ENCODE measurements at regions not wholly inside any gene's neighbourhood (a gene's known extent, or its start where the extent isn't known, plus 50 kb on each side); places are given as distances from the start of the nearest gene placed in this dataset.

DNA sequence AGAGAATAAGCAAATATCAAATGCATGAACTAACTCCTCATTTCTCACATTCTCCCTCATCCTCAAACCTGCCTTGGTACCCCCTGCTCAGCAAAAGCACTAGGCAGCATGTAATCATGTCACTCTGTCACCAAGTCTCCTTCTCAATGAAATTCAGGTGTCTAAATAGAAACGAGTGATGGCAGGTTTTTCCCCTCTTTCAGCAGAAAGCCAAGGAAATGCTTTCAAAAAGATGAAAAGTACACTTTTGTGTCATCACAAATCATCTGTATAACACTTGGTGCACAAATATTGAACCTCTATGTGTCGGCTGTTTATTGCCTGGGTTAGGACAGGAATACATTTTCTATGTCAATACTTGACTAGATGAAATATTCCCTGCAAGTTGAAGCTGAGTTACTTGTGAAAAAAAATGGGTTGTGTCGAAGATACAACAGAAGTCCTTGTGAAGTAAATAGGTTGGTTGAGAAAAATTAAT lies 285.1 kb upstream of the MAGEB18 start:
- Histone ChIP-seq H3K4me1 (ENCODE audit: insufficient read depth) (no peaks in the 10 kb centered on the region), H3K4me2 (ENCODE audit: unreplicated experiment) (no peak overlapping the region), H3K9me2 (ENCODE audit: insufficient read depth) (no peaks in the 10 kb centered on the region), H3F3A (ENCODE audit: insufficient read depth) (no peaks in the 10 kb centered on the region), H3K27me3 (replicated peaks; ENCODE audit: insufficient read depth) (no peaks in the 10 kb centered on the region), H3K4me3 (no peak overlapping the region), H3K79me2 (ENCODE audit: insufficient read depth) (no peaks in the 10 kb centered on the region), H3K36me3 (ENCODE audit: low read depth) (no peaks in the 10 kb centered on the region), H3K9me3 (ENCODE audit: low read depth) (no peaks in the 10 kb centered on the region), H2AFZ (no peak overlapping the region), H4K20me1 (ENCODE audit: insufficient read depth) (no peaks in the 10 kb centered on the region), H3K9ac (no peak overlapping the region), H3K27ac (no peak overlapping the region)
- DNase-seq: no peak
- no peak for TF ChIP-seq EZH2phosphoT487 (IDR thresholded peaks at IDR 0.05; ENCODE audit: insufficient read depth, low read depth)
- TF ChIP-seq EZH2 (IDR thresholded peaks at IDR 0.05; ENCODE audit: insufficient read depth, poor library complexity, severe bottlenecking): no peak
- WGBS, 2 experiments (ENCODE audit: low coverage in 1 of 2, low lambda C conversion rate in 2 of 2, missing lambda C conversion rate in 2 of 2): 0 to 13% methylated on average over 2 to 3 of the region's 3 CpGs
- in situ Hi-C loops (cut with MboI): no loop called here

DNA sequence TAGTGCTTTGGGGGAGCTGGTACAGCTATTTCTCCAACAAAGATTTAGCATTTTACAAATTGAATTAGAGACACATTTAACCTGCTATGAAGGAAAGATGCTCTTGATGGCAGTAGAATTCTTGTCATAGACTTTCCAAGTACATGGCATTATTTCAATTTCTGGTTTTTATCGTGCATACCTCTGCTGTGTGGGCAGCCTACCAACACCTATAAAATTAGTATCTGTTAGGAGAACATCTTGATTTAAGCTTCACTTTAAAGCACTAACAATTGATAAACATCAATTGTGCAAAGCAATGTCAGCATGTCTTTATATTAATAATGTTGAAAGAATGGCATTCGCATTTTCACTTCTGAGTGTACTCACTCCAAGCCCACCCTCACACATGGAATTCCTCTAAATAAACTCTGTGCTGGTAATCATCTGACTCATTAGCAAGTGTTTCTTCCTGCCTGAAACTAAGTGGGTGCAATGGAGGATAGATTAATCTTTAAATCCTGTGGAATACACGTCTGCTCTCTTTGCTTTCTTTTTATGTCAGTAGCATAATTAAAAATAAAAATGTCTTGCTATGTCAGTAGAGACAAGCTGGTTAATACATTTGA lies 279.8 kb upstream of the MAGEB18 start:
- no peak overlapping the region for H3K4me2 ChIP-seq (ENCODE audit: unreplicated experiment)
- no peaks in the 10 kb centered on the region for H3K79me2 ChIP-seq (ENCODE audit: insufficient read depth)
- no peaks in the 10 kb centered on the region for H3K36me3 ChIP-seq (ENCODE audit: low read depth)
- 0 to 7% methylated on average over 3 of the region's 3 CpGs for WGBS, 2 experiments (ENCODE audit: low coverage in 1 of 2, low lambda C conversion rate in 2 of 2, missing lambda C conversion rate in 2 of 2)
- H3K4me3 ChIP-seq: no peak overlapping the region
- H3K27me3 ChIP-seq (replicated peaks; ENCODE audit: insufficient read depth): no peaks in the 10 kb centered on the region
- TF ChIP-seq EZH2 (IDR thresholded peaks at IDR 0.05; ENCODE audit: insufficient read depth, poor library complexity, severe bottlenecking) (no peak), EZH2phosphoT487 (IDR thresholded peaks at IDR 0.05; ENCODE audit: insufficient read depth, low read depth) (no peak)
- H3K27ac ChIP-seq: no peak overlapping the region
- H3K9me2 ChIP-seq (ENCODE audit: insufficient read depth): no peaks in the 10 kb centered on the region
- H3K9me3 ChIP-seq (ENCODE audit: low read depth): no peaks in the 10 kb centered on the region
- H3F3A ChIP-seq (ENCODE audit: insufficient read depth): no peaks in the 10 kb centered on the region
- no peak overlapping the region for H2AFZ ChIP-seq
- H3K4me1 ChIP-seq (ENCODE audit: insufficient read depth): no peaks in the 10 kb centered on the region
- in situ Hi-C loops (cut with MboI): no loop called here
- no peak for DNase-seq
- no peaks in the 10 kb centered on the region for H4K20me1 ChIP-seq (ENCODE audit: insufficient read depth)
- H3K9ac ChIP-seq: no peak overlapping the region

DNA sequence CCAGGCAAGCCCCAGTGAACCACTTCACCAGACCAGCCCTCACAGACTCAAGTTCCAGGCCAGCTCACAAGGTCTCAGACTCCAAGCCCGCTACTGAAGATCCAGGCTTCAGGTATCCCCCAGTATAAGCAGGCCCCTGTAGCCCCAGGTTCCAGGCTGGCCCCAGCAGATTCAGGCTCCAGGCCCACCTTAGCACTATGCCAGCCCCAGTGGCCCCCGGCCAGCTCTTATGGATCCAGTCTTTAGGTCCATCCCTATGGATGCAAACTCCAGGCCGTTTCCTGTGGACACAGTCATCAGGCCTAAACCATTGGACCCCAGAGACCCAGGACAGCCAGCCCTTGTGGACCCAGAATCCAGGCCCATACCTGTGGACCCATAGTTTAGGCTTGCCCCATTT lies 277.8 kb upstream of the MAGEB18 start:
- no peak overlapping the region for H3K4me3 ChIP-seq
- no peaks in the 10 kb centered on the region for H3K4me1 ChIP-seq (ENCODE audit: insufficient read depth)
- no peaks in the 10 kb centered on the region for H3K9me2 ChIP-seq (ENCODE audit: insufficient read depth)
- no peaks in the 10 kb centered on the region for H3K79me2 ChIP-seq (ENCODE audit: insufficient read depth)
- no peak overlapping the region for H2AFZ ChIP-seq
- in situ Hi-C loops (cut with MboI): no loop called here
- no peak for DNase-seq
- no peak overlapping the region for H3K9ac ChIP-seq
- H3K4me2 ChIP-seq (ENCODE audit: unreplicated experiment): no peak overlapping the region
- H3F3A ChIP-seq (ENCODE audit: insufficient read depth): no peaks in the 10 kb centered on the region
- H3K27me3 ChIP-seq (replicated peaks; ENCODE audit: insufficient read depth): no peaks in the 10 kb centered on the region
- 10 to 43% methylated on average over 1 to 2 of the region's 3 CpGs for WGBS, 2 experiments (ENCODE audit: low coverage in 1 of 2, low lambda C conversion rate in 2 of 2, missing lambda C conversion rate in 2 of 2)
- H3K36me3 ChIP-seq (ENCODE audit: low read depth): no peaks in the 10 kb centered on the region
- no peak overlapping the region for H3K27ac ChIP-seq
- H3K9me3 ChIP-seq (ENCODE audit: low read depth): no peaks in the 10 kb centered on the region
- no peaks in the 10 kb centered on the region for H4K20me1 ChIP-seq (ENCODE audit: insufficient read depth)
- TF ChIP-seq EZH2 (IDR thresholded peaks at IDR 0.05; ENCODE audit: insufficient read depth, poor library complexity, severe bottlenecking) (no peak), EZH2phosphoT487 (IDR thresholded peaks at IDR 0.05; ENCODE audit: insufficient read depth, low read depth) (no peak)

DNA sequence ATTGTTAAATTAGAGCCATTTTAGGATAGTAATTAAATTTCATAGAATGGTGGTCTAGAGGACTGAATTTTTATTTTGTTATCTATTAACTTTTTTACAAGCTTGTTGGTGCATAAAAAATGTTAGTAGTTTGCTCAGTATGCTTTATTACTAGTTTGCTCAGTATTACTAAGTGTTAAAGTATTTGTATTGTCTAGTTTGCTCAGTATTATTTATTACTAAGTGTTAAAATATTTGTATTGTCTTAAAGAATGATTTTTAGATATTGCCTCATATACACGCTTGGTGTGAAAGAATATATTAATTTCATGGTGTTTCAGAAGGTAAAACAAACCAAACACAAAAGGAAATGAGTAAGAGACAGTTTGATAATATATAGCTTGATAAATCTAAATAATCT lies 268.4 kb upstream of the MAGEB18 start:
- H3K4me2 ChIP-seq (ENCODE audit: unreplicated experiment): no peak overlapping the region
- H4K20me1 ChIP-seq (ENCODE audit: insufficient read depth): no peaks in the 10 kb centered on the region
- in situ Hi-C loops (cut with MboI): no loop called here
- no peak overlapping the region for H2AFZ ChIP-seq
- no peak overlapping the region for H3K27ac ChIP-seq
- no peak overlapping the region for H3K9ac ChIP-seq
- no peaks in the 10 kb centered on the region for H3K9me3 ChIP-seq (ENCODE audit: low read depth)
- H3K9me2 ChIP-seq (ENCODE audit: insufficient read depth): no peaks in the 10 kb centered on the region
- H3K27me3 ChIP-seq (replicated peaks; ENCODE audit: insufficient read depth): no peaks in the 10 kb centered on the region
- H3K4me3 ChIP-seq: no peak overlapping the region
- no peaks in the 10 kb centered on the region for H3K79me2 ChIP-seq (ENCODE audit: insufficient read depth)
- H3F3A ChIP-seq (ENCODE audit: insufficient read depth): no peaks in the 10 kb centered on the region
- no peak for TF ChIP-seq EZH2phosphoT487 (IDR thresholded peaks at IDR 0.05; ENCODE audit: insufficient read depth, low read depth)
- no peak for TF ChIP-seq EZH2 (IDR thresholded peaks at IDR 0.05; ENCODE audit: insufficient read depth, poor library complexity, severe bottlenecking)
- 17 to 38% methylated on average over 1 of the region's 1 CpG for WGBS, 2 experiments (ENCODE audit: low coverage in 1 of 2, low lambda C conversion rate in 2 of 2, missing lambda C conversion rate in 2 of 2)
- DNase-seq: no peak
- H3K36me3 ChIP-seq (ENCODE audit: low read depth): no peaks in the 10 kb centered on the region
- no peaks in the 10 kb centered on the region for H3K4me1 ChIP-seq (ENCODE audit: insufficient read depth)

DNA sequence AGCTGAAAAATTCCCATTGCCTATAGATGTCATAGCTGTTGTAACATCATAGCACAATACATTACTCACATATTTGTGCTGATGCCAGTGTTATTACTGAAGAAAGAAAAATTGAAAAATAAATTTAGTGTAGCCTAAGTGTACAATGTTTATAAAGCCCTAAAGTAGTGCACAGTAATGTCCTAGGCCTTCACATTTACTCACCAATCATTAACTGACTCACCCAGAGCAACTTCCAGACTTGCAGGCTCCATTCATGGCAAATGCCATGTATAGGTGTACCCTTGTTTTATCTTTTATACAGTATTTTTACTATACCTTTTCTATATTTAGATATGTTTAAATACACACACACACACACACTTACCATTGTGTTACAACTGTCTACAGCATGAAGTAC lies 265.4 kb upstream of the MAGEB18 start:
- no peaks in the 10 kb centered on the region for H3K79me2 ChIP-seq (ENCODE audit: insufficient read depth)
- no peak overlapping the region for H3K27ac ChIP-seq
- H3K4me2 ChIP-seq (ENCODE audit: unreplicated experiment): no peak overlapping the region
- TF ChIP-seq EZH2phosphoT487 (IDR thresholded peaks at IDR 0.05; ENCODE audit: insufficient read depth, low read depth) (no peak), EZH2 (IDR thresholded peaks at IDR 0.05; ENCODE audit: insufficient read depth, poor library complexity, severe bottlenecking) (no peak)
- no peaks in the 10 kb centered on the region for H3K4me1 ChIP-seq (ENCODE audit: insufficient read depth)
- in situ Hi-C loops (cut with MboI): no loop called here
- no peak overlapping the region for H3K9ac ChIP-seq
- no peaks in the 10 kb centered on the region for H3K9me3 ChIP-seq (ENCODE audit: low read depth)
- H3K4me3 ChIP-seq: no peak overlapping the region
- H3F3A ChIP-seq (ENCODE audit: insufficient read depth): no peaks in the 10 kb centered on the region
- no peaks in the 10 kb centered on the region for H3K27me3 ChIP-seq (replicated peaks; ENCODE audit: insufficient read depth)
- no peaks in the 10 kb centered on the region for H4K20me1 ChIP-seq (ENCODE audit: insufficient read depth)
- no peaks in the 10 kb centered on the region for H3K9me2 ChIP-seq (ENCODE audit: insufficient read depth)
- DNase-seq: no peak
- H3K36me3 ChIP-seq (ENCODE audit: low read depth): no peaks in the 10 kb centered on the region
- H2AFZ ChIP-seq: no peak overlapping the region
